Left ventricle myocardium superior (tissue), 1 donor: ENCODE measurements at regions not wholly inside any gene's neighbourhood (a gene's known extent, or its start where the extent isn't known, plus 50 kb on each side); places are given as distances from the start of the nearest gene placed in this dataset.

Source experiments
- ATAC-seq: fragments of 200-7000 bp; cut with Tn5 transposase; one replicate; pipeline ENCODE4 v1.9.1; 2020; ENCODE audit warnings: mild to moderate bottlenecking, moderate library complexity
- DNase-seq: peaks from one replicate; pipeline ENCODE4 v3.0.0-alpha.2; 2020
- intact Hi-C: fragments of 100-400 bp; cut with micrococcal nuclease; formaldehyde crosslinking; loops from one replicate; pipeline ENCODE4 v1.11.0; 2022
- donor health status: DM: no; HTN: yes; CAD: no; lungs with severe emphysema.

DNA sequence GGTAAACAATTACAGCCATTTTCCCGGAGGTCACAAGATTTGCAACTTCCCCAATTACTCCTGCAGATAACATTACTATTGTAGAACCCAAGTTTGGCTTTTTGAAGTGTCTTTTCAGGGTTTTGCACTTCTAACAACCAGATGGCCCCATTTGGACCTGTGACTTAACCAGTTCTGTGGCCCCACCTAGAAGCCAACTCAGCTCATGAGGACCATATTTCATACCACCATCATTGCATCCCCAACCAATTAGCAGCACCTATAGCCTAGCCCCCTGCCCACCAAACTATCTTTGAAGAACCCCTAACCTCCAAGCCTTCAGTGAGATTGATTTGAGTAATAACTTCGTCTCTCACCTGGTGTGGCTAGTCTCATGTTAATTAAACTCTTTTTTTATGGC is 51.3 kb upstream of the WDR11 start:
- no peak for ATAC-seq
- intact Hi-C loops = no loop called here

DNA sequence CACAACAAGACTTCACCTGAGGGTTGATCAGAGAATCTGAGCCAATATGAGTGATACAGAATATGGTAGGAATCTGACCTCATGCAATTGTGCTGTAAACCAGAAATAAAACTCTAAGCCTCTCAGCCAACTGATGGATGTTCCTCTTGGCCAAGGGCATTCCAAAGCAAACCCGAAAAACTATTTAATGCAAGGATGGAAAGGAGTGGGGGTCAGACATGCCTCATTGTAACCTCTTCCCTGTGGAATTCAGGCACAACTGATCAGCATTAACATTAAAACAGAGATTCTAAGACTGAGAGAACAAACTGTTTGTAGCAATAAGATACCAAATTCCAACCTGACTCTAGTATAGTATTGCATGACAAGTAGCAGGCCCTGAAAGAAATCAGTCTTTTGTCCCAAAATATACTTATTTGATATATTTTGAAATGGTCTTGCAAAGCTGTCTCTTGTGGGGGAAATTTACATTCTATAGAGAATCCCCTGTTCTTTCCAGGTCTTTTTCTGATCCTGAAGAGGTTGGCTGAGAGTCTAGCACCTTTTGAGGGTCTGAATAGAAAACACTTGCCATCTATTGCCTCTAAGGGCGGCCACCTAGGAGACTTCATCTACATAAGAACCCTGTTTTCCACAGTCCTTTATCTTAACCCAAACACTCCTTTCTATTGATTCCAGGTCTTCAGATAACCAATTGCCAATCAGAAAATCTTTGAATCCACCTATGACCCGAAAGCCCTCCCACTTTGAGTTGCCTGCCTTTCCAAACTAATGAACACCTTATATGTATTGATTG is 50.4 kb upstream of the WDR11 start:
- ATAC-seq = no peak
- no peak for DNase-seq
- intact Hi-C loops = no loop called here

More for the DNA sequence above, 51.3 kb upstream of the WDR11 start:
- DNase-seq = no peak
